HG03460 (cell line): ENCODE measurements at regions not wholly inside any gene's neighbourhood (a gene's known extent, or its start where the extent isn't known, plus 50 kb on each side); places are given as distances from the start of the nearest gene placed in this dataset.

ENCODE experiments used
- ATAC-seq: cut with Tn5 transposase; IDR thresholded peaks from one replicate; pipeline ENCODE4 v1.9.1; 2021; ENCODE audit not compliant: unreplicated experiment

DNA sequence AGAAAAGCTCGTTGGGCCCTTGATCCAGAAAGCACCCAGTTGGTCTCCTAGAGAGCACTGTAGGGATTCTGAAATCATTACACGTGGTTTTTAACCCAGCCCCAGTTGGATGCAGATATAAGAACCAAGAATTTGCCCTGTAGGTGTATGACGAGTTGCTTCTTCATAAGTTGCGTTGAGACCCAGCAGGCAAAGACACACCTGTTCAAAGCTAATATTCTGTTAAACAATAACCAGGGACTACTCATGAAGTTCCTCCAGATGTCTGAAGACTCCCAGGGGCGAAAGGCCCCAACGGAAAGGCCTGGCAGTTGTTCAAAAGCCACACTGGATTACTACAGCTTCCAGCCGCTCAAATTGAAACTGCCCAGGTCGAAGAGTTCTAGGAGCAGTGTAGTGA lies 88.6 kb upstream of the HNRNPU start:
- peak; percentile 94 for ATAC-seq

DNA sequence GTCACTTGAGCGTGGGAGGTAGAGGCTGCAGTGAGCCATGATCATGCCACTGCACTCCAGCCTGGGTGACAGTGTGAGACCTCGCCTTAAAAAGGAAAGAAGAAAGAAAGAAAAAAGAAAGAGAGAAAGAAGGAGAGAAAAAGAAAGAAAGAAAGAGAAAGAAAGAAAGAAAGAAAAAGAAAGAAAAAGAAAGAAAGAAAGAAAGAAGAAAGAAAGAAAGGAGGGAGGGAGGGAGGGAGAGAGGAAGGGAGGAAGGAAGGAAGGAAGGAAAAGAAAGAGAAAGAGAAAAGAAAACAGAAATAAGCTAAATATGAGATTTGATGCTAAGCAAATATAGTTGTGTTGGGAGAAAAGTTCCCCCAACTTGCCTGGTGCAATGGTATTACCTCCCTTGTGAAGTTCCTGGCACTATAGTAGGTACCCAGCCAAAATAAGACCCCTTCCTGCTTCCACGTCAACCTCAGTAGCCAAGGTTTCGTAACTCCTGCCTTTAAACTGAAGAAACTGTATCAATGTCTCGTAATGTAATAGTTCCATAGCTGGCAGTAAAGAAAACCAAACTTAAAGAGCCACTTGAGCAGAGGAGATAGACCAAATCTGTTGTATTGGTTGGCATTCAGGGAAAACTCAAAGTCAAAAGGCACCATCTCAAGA lies 88.1 kb upstream of the HNRNPU start:
- no peak for ATAC-seq

DNA sequence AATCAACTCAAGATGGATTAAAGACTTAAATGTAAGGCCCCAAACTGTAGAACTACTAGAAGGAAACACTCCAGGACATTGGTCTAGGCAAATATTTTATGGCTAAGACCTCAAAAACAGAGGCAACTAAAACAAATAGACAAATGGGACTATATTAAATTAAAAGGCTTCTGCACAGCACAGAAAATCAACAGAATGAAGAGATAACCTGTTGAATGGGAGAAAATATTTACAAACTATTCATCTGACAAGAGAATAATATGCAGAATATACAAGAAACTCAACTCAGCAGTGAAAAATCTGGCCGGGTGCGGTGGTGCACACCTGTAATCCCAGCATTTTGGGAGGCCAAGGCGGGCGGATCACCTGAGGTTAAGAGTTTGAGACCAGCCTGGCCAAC lies 84.1 kb upstream of the HNRNPU start:
- no peak for ATAC-seq

DNA sequence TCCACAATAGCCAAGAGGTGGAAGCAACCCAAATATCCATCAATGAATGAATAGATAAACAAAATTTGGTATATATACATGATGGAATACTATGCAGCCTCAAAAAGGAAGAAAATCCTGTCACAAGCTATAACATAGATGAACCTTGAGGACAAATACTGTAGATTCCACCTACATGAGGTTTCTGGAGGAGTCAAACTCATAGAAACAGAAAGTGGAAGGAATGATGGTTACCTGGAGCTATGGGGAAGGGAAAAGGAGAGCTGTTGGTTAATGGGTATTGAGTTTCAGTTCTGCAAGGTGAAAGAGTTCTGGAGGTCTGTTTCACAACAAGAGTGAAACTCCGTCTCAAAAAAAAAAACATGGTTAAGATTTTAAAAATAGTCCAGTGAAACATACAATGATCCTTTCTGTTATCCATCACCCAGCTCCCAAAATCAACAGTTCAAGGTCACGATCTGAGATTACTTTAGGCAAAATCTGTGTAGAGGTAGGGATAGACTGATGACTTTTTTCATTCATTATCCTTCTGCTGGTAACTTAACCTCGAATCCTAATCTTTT lies 80.8 kb upstream of the HNRNPU start:
- peak; percentile 82 for ATAC-seq

DNA sequence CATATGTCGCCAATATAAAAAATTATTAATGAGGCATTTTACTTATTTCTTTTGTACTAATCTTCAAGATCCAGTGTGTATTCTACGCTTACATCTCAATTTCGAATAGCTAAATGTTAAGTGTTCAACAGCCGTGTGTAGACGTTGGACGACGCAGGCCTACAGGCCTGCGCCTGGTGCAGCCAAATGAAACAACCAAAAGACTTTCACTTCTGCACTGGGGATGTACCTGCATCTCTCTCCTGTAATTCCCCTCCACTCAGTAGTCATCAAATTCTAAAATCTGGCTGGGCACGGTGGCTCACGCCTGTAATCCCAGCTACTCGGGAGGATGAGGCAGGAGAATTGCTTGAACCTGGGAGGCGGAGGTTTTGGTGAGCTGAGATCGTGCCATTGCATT lies 76.8 kb upstream of the HNRNPU start:
- ATAC-seq = peak; percentile 78

DNA sequence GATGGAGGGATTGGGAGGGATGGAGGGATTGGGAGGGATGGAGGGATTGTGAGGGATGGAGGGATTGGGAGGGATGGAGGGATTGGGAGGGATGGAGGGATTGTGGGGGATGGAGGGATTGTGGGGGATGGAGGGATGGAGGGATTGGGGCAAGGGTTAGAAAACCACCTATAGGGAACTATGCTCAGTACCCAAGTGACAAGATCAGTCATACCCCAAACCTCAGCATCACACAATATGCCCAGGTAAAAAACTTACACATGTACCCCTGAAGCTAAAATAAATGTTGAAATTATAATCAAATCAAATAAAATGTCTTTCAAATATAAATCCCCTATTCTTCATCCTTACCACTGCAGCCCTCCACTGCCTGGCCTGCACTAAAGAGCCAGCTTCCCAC lies 72.8 kb upstream of the HNRNPU start:
- ATAC-seq = no peak

DNA sequence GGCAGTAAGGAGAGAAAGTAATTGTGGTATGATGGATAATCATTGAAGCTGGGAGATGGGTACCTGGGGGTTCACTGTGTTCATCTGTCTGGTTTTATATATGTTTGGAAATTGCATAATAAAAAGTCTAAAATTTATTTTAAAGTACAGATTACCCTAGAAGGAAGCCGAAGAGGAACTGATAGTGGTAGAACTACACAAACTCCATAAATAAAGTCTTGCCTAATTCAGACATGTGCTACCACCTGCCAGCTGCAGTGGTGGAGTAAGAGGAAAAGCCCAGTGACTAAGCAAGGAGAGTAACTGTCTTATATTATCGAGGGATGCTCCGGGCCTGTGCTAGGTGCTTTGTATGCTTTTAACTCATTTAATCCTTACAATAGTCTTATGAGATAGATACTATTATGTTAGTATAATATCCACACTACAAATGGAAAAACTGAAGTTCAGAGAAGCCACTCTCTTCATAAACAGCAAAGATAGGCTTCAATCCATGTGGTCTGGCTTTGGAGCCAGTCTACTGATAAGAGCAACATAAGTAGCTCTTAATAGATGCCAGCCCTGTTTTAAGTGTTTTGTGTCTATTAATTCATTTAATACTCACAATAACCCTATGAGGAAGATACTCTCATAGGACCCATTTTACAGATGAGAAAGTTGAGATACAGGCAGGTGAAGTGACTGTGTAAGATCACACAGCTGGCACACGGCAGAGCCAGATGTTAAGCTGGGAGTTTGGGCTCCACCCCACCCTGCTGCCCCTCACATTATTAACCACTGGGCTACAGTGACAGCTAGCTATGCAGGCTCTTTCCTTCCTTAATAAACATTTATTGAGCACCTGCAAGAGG lies 56.8 kb upstream of the HNRNPU start:
- peak; percentile 70 for ATAC-seq

DNA sequence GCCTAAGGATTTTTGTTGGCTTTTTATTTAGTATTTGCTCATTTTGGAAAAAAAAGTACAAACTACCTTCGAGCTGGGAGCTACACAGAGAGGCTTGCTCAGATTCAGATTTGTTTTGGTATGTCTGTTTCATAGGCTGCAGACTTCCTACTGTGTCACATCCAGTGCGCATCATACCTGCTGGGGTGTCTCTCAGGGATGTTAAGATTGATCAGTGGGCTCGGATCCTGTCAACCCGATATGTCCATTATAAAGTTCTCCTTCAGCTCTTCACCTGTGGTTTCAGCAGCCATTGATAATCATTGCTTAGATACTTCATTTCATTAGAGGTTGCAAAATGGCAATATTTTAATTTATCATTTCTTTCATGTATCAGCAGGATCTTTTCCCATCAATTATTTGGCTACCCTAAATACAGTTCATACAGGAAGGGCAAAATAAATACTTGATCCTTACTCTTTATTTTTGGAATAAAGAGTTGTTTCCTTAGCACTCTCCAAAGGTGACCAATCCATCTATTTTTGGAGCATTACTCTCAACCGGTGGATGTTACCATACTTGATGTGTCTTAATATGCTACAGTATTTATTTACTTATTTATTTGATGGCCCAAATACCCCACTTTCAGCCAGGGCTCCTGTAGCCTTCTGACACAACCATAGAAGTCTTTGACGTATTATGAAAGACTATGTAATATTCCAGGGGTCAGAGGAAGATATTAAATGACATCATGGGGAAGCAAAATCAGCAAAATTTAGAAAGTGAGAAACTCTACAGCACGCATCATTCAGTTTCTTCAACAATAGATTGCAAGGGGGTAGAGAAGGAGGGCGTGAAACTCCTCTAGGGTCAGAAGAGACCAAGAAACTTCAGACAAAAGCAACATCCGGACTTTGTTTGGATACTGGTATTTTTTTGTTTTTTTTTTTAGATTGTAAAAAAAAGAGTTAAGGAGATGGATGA lies 55.3 kb upstream of the HNRNPU start:
- no peak for ATAC-seq

DNA sequence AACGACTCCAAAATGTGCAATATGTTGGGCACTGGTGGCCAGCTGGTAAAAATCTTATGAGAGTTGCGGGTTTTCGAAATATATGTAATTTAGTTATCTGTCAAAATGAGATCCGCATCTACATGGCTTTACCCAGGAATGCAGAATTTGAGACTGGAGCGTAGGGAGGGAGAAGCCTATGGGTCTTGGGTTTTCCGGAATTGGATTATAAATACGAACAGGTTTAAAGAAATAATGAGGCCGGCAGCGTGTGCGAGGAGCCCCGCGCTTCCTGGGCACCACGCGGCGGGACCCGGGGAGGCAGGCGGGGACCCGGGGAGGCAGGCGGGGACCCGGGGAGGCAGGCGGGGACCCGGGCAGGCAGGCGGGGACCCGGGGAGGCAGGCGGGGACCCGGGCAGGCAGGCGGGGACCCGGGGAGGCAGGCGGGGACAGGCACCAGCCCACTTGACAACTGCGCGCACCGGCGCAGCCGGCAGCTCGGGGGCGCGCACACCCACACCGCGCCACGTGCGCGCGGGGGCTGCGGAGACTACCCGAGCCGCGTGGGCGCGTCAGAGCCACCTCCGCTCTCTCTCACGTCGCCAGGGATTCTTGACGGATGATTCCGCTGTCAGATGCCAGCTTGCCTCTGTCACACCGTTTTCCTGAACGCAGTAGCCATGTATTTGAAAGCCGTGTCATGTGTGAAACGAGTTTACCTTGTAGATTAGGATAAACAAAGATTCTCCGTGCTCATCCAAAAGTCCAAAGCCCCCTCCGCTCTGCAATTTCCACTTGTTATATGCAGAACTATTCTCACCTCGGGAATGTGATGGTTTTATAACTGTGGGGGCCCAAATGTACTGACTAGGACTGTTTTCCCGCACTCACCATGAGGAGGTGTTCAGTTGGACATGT lies 54.3 kb upstream of the HNRNPU start:
- peak; percentile 49 for ATAC-seq

DNA sequence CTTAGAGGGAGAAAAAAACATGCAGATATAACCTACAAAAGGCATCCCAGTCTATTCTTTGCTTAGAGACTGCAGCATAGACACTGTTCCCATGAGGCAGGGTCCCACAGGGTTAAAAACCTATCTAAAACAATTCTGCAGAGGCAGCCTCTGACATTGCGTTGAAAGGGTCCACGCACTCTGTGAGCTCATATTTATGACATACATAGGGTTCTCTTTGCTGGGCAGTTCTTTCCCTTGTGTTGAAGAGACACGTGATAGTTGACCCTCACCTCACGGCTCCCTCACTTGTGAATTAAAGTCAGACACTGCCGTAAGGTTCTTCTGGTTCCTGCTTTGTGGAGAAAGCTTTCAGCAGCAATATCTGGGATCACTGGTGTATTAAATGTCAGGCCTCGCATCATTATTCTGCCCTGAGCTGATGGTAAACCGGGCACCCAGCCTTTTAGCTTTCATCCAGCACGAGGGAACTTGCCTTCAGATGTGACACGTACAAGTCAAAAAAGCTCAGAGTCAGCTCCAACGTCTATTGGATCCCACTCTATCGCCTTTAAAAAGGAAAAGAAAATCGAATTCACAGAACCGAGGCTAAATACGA lies 52.8 kb upstream of the HNRNPU start:
- ATAC-seq = no peak

DNA sequence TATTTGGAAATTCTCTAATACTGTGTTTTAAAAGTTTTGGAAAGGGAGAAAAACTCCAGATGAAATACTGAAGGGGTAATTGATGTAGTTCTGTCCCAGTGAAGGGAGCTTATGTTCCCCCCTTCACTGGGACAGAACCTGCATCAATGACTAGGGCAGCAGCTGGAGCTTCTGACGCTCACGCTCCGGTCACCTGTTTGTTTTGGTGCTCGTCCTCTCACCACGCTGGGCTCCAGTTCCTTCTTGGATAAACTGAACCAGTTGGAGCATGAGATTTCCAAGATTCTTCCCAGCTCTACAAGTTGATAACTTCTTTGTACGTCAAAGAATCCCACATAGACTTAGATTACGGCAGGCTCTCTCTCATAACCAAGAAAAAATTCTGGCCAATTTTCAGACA lies 51.4 kb upstream of the HNRNPU start:
- ATAC-seq = no peak

DNA sequence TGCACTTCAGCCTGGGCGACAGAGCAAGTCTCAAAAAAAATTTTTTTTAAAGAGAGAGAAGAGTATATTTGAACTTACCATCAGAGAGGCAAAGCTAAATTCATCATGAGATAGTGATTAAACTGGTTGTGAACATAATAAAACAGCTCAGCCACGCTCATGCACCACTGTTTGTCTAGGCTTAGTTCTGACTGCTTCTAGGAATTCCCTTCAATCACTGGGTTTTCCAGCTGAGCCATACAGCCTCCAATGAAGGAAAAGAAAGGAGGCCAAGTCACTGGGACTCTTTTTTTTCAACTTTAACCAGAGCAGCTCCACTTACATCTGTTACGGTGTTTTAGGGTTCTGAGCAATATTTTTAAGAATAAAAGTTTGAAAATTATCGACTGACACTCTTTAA lies 50.4 kb upstream of the HNRNPU start:
- no peak for ATAC-seq
